ENCODE measurements at regions not wholly inside any gene's neighbourhood (a gene's known extent, or its start where the extent isn't known, plus 50 kb on each side); places are given as distances from the start of the nearest gene placed in this dataset.

GRCh38 chr4:12446657-12447185 is 1018.0 kb upstream of the HS3ST1 start:
- H4K20me1 ChIP-seq (ENCODE audit: control insufficient read depth, extremely low read depth, insufficient read depth, low read length), result no peaks in the 10 kb centered on the region
- no peak overlapping the region for H3K4me3 ChIP-seq (ENCODE audit: control insufficient read depth in 2 of 3, extremely low read depth in 1 of 3, insufficient read depth in 2 of 3, low read depth in 1 of 3, low read length in 3 of 3)
- H3K36me3 ChIP-seq (ENCODE audit: control insufficient read depth in 2 of 2, extremely low read depth in 1 of 2, insufficient read depth in 2 of 2, low read length in 2 of 2), result no peaks in the 10 kb centered on the region
- no peak for DNase-seq (ENCODE audit: low read depth, low spot score)
- H2AFZ ChIP-seq (ENCODE audit: control insufficient read depth, low read length), result no peak overlapping the region
- no peak overlapping the region for H3K4me2 ChIP-seq (ENCODE audit: control insufficient read depth, extremely low read depth, insufficient read depth, low read depth, low read length)
- H3K9me1 ChIP-seq (ENCODE audit: control insufficient read depth, extremely low read depth, insufficient read depth, low read length), result no peaks in the 10 kb centered on the region
- no peaks in the 10 kb centered on the region for H3K9me3 ChIP-seq (ENCODE audit: control insufficient read depth, low read depth, low read length)
- no peak for FAIRE-seq
- H3K27ac ChIP-seq (ENCODE audit: control insufficient read depth, insufficient read depth, low read length), result no peak overlapping the region
- no peak for TF ChIP-seq EZH2 (IDR thresholded peaks at IDR 0.05; ENCODE audit: low read length)
- TF ChIP-seq CTCF (optimal IDR thresholded peaks at IDR 0.05 in 1 of 3, IDR thresholded peaks at IDR 0.05 in 1 of 3, conservative IDR thresholded peaks at IDR 0.05 in 1 of 3; ENCODE audit: extremely low read depth in 1 of 3, insufficient read depth in 2 of 3, low read length in 3 of 3), result no peak
- H3K4me1 ChIP-seq (ENCODE audit: control insufficient read depth, extremely low read depth, insufficient read depth, low read length), result no peaks in the 10 kb centered on the region
- dilution Hi-C loops (cut with MboI; ENCODE audit: extremely low pct_ligation_motif_present, low sequenced_read_pairs), result no loop called here
- H3K27me3 ChIP-seq (ENCODE audit: control insufficient read depth, extremely low read depth, insufficient read depth, low read length), result no peaks in the 10 kb centered on the region
- H3K79me2 ChIP-seq (ENCODE audit: control insufficient read depth, insufficient read depth, low read length), result no peaks in the 10 kb centered on the region
- no peak overlapping the region for H3K9ac ChIP-seq (ENCODE audit: control insufficient read depth, extremely low read depth, insufficient read depth, low read length)

- no peaks in the 10 kb centered on the region for H3K9me3 ChIP-seq (ENCODE audit: control insufficient read depth, low read depth, low read length)
- no peak overlapping the region for H3K4me2 ChIP-seq (ENCODE audit: control insufficient read depth, extremely low read depth, insufficient read depth, low read depth, low read length)
- H2AFZ ChIP-seq (ENCODE audit: control insufficient read depth, low read length), result no peak overlapping the region
- no peak for TF ChIP-seq EZH2 (IDR thresholded peaks at IDR 0.05; ENCODE audit: low read length)
- no peak for TF ChIP-seq CTCF (optimal IDR thresholded peaks at IDR 0.05 in 1 of 3, IDR thresholded peaks at IDR 0.05 in 1 of 3, conservative IDR thresholded peaks at IDR 0.05 in 1 of 3; ENCODE audit: extremely low read depth in 1 of 3, insufficient read depth in 2 of 3, low read length in 3 of 3)
- H3K4me1 ChIP-seq (ENCODE audit: control insufficient read depth, extremely low read depth, insufficient read depth, low read length), result no peaks in the 10 kb centered on the region
- no peak overlapping the region for H3K9ac ChIP-seq (ENCODE audit: control insufficient read depth, extremely low read depth, insufficient read depth, low read length)
- no peak overlapping the region for H3K27ac ChIP-seq (ENCODE audit: control insufficient read depth, insufficient read depth, low read length)
- H3K79me2 ChIP-seq (ENCODE audit: control insufficient read depth, insufficient read depth, low read length), result no peaks in the 10 kb centered on the region
- DNase-seq (ENCODE audit: low read depth, low spot score) (no peak), FAIRE-seq (no peak)
- H4K20me1 ChIP-seq (ENCODE audit: control insufficient read depth, extremely low read depth, insufficient read depth, low read length), result no peaks in the 10 kb centered on the region
- dilution Hi-C loops (cut with MboI; ENCODE audit: extremely low pct_ligation_motif_present, low sequenced_read_pairs), result no loop called here
- H3K36me3 ChIP-seq (ENCODE audit: control insufficient read depth in 2 of 2, extremely low read depth in 1 of 2, insufficient read depth in 2 of 2, low read length in 2 of 2), result no peaks in the 10 kb centered on the region
- no peaks in the 10 kb centered on the region for H3K27me3 ChIP-seq (ENCODE audit: control insufficient read depth, extremely low read depth, insufficient read depth, low read length)
- H3K9me1 ChIP-seq (ENCODE audit: control insufficient read depth, extremely low read depth, insufficient read depth, low read length), result no peaks in the 10 kb centered on the region
- no peak overlapping the region for H3K4me3 ChIP-seq (ENCODE audit: control insufficient read depth in 2 of 3, extremely low read depth in 1 of 3, insufficient read depth in 2 of 3, low read depth in 1 of 3, low read length in 3 of 3)
Measured at GRCh38 chr4:12446256-12446655, 1017.6 kb upstream of the HS3ST1 start.

Data from keratinocyte (primary cell).